ENCODE measurements at regions not wholly inside any gene's neighbourhood (a gene's known extent, or its start where the extent isn't known, plus 50 kb on each side); places are given as distances from the start of the nearest gene placed in this dataset.

DNA sequence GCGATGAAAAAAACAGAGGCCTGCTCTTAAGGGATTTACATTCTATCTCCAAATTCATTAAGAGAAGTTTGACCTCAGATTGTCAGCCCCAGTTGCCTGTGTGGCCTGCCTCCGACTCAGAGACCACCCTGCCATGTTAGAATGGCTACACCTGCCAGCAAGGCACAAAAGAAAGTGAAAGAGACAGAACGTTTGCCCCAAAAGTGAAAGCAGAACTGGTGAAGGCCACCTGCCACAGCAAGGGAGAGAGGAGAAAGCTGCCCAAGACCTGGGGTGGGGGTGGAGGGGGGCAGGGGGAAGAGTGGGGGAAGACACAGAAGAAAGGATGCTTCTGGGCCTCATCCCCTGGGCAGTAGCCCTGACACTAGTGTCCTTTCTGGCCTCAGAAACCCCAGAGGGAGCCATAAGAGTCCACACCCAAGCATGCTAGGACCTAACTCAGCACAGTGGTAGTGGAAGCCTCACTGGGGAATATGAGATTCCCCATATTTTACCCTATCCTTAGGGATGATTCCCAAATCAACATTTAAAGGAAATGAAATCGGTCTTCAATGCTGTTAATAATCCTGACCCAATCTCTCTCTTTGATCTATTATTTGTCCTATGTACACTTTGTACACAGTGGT is 389.7 kb downstream of the TXNL1 start:
- TF ChIP-seq ZC3H10 (CRISPR knock-in tag; IDR thresholded peaks at IDR 0.05) (no peak), CSDC2 (CRISPR knock-in tag; IDR thresholded peaks at IDR 0.05) (no peak), ISL1 (CRISPR knock-in tag; IDR thresholded peaks at IDR 0.05) (no peak), BACH2 (CRISPR knock-in tag; IDR thresholded peaks at IDR 0.05; ENCODE audit: borderline replicate concordance) (no peak), ARNTL (CRISPR knock-in tag; IDR thresholded peaks at IDR 0.05; ENCODE audit: borderline replicate concordance, low read depth) (no peak), PPARA (CRISPR knock-in tag; IDR thresholded peaks at IDR 0.05; ENCODE audit: borderline replicate concordance) (no peak), POU6F1 (CRISPR knock-in tag; IDR thresholded peaks at IDR 0.05; ENCODE audit: borderline replicate concordance, low read depth) (no peak), ZFP30 (CRISPR knock-in tag; IDR thresholded peaks at IDR 0.05) (no peak)
- TF ChIP-seq, protein P1, sequence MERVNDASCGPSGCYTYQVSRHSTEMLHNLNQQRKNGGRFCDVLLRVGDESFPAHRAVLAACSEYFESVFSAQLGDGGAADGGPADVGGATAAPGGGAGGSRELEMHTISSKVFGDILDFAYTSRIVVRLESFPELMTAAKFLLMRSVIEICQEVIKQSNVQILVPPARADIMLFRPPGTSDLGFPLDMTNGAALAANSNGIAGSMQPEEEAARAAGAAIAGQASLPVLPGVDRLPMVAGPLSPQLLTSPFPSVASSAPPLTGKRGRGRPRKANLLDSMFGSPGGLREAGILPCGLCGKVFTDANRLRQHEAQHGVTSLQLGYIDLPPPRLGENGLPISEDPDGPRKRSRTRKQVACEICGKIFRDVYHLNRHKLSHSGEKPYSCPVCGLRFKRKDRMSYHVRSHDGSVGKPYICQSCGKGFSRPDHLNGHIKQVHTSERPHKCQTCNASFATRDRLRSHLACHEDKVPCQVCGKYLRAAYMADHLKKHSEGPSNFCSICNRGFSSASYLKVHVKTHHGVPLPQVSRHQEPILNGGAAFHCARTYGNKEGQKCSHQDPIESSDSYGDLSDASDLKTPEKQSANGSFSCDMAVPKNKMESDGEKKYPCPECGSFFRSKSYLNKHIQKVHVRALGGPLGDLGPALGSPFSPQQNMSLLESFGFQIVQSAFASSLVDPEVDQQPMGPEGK (CRISPR knock-in tag; IDR thresholded peaks at IDR 0.05; ENCODE audit: borderline replicate concordance) = no peak
- TF ChIP-seq, protein P2, sequence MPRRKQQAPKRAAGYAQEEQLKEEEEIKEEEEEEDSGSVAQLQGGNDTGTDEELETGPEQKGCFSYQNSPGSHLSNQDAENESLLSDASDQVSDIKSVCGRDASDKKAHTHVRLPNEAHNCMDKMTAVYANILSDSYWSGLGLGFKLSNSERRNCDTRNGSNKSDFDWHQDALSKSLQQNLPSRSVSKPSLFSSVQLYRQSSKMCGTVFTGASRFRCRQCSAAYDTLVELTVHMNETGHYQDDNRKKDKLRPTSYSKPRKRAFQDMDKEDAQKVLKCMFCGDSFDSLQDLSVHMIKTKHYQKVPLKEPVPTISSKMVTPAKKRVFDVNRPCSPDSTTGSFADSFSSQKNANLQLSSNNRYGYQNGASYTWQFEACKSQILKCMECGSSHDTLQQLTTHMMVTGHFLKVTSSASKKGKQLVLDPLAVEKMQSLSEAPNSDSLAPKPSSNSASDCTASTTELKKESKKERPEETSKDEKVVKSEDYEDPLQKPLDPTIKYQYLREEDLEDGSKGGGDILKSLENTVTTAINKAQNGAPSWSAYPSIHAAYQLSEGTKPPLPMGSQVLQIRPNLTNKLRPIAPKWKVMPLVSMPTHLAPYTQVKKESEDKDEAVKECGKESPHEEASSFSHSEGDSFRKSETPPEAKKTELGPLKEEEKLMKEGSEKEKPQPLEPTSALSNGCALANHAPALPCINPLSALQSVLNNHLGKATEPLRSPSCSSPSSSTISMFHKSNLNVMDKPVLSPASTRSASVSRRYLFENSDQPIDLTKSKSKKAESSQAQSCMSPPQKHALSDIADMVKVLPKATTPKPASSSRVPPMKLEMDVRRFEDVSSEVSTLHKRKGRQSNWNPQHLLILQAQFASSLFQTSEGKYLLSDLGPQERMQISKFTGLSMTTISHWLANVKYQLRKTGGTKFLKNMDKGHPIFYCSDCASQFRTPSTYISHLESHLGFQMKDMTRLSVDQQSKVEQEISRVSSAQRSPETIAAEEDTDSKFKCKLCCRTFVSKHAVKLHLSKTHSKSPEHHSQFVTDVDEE (CRISPR knock-in tag; IDR thresholded peaks at IDR 0.05) = no peak
- TF ChIP-seq, protein P3, sequence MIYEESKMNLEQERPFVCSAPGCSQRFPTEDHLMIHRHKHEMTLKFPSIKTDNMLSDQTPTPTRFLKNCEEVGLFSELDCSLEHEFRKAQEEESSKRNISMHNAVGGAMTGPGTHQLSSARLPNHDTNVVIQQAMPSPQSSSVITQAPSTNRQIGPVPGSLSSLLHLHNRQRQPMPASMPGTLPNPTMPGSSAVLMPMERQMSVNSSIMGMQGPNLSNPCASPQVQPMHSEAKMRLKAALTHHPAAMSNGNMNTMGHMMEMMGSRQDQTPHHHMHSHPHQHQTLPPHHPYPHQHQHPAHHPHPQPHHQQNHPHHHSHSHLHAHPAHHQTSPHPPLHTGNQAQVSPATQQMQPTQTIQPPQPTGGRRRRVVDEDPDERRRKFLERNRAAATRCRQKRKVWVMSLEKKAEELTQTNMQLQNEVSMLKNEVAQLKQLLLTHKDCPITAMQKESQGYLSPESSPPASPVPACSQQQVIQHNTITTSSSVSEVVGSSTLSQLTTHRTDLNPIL (CRISPR knock-in tag; IDR thresholded peaks at IDR 0.05; ENCODE audit: low read depth) = no peak
- TF ChIP-seq, protein P4, sequence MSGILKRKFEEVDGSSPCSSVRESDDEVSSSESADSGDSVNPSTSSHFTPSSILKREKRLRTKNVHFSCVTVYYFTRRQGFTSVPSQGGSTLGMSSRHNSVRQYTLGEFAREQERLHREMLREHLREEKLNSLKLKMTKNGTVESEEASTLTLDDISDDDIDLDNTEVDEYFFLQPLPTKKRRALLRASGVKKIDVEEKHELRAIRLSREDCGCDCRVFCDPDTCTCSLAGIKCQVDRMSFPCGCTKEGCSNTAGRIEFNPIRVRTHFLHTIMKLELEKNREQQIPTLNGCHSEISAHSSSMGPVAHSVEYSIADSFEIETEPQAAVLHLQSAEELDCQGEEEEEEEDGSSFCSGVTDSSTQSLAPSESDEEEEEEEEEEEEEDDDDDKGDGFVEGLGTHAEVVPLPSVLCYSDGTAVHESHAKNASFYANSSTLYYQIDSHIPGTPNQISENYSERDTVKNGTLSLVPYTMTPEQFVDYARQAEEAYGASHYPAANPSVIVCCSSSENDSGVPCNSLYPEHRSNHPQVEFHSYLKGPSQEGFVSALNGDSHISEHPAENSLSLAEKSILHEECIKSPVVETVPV (CRISPR knock-in tag; IDR thresholded peaks at IDR 0.05) = no peak

Measured in SK-N-SH treated with all-trans-retinoic acid at 6 μM for 48 hours (cell line).